ENCODE measurements at regions not wholly inside any gene's neighbourhood (a gene's known extent, or its start where the extent isn't known, plus 50 kb on each side); places are given as distances from the start of the nearest gene placed in this dataset.

DNA sequence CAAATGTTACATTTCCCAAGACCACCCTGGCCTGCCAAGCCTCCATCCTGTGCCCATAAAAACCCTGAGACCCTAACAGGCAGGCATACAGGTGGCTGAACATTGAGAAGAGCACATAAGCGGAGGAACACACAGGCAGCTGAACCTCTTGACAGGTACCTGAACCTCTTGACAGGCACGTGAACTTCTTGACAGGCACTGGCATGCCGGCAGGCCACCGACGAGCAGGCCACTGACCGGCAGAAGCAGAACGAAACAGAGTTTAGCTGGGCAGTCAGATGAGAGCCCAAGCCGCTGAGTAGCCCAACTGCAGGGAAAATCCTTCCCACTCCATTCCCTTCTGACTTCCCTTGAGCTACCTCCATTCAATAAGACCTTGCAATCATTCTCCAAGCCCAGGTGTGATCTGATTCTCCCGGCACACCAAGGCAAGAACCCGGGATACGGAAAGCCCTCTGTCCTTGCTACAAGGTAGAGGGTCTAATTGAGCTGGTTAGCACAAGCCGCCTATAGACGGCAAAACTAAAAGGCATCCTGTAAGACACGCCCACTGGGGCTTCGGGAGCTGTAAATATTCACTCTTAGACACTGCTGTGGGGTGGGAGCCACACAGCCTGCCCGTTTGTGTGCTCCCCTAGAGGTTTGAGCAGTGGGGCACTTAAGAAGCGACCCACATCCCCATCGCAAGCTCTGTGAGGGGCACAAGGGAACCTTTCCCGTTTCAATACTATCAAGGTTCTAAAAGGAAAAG is 2613.9 kb upstream of the PCDH20 start:
- H3K36me3 Mint-ChIP-seq (ENCODE audit: insufficient read depth) = no peaks in the 10 kb centered on the region
- no peak for ATAC-seq (replicated peaks)
- DNase-seq = no peak
- no peak overlapping the region for H3K4me3 Mint-ChIP-seq
- H3K4me1 Mint-ChIP-seq (ENCODE audit: low read depth in 2 of 2) = no peaks in the 10 kb centered on the region
- peaks cover 0 to 12% of the 10 kb centered on the region in 2 donors for H3K9me3 Mint-ChIP-seq
- no peak overlapping the region for H3K27ac Mint-ChIP-seq
- no peaks in the 10 kb centered on the region for H3K27me3 Mint-ChIP-seq

GRCh38 chr13:64028551-64028950 is 2612.9 kb upstream of the PCDH20 start:
- DNase-seq (no peak), ATAC-seq (replicated peaks) (no peak)
- Mint-ChIP-seq H3K27me3 (no peaks in the 10 kb centered on the region), H3K36me3 (ENCODE audit: insufficient read depth) (no peaks in the 10 kb centered on the region), H3K27ac (no peak overlapping the region), H3K9me3 (peaks cover 0 to 8% of the 10 kb centered on the region in 2 donors), H3K4me1 (ENCODE audit: low read depth in 2 of 2) (no peaks in the 10 kb centered on the region), H3K4me3 (no peak overlapping the region)

GRCh38 chr13:64020126-64020525 is 2604.5 kb upstream of the PCDH20 start:
- peaks cover 0 to 12% of the 10 kb centered on the region in 2 donors for H3K9me3 Mint-ChIP-seq
- DNase-seq = no peak
- H3K4me1 Mint-ChIP-seq (ENCODE audit: low read depth in 2 of 2) = no peaks in the 10 kb centered on the region
- no peak for ATAC-seq (replicated peaks)
- no peaks in the 10 kb centered on the region for H3K36me3 Mint-ChIP-seq (ENCODE audit: insufficient read depth)
- no peak overlapping the region for H3K27ac Mint-ChIP-seq
- H3K4me3 Mint-ChIP-seq = no peak overlapping the region
- H3K27me3 Mint-ChIP-seq = no peaks in the 10 kb centered on the region

DNA sequence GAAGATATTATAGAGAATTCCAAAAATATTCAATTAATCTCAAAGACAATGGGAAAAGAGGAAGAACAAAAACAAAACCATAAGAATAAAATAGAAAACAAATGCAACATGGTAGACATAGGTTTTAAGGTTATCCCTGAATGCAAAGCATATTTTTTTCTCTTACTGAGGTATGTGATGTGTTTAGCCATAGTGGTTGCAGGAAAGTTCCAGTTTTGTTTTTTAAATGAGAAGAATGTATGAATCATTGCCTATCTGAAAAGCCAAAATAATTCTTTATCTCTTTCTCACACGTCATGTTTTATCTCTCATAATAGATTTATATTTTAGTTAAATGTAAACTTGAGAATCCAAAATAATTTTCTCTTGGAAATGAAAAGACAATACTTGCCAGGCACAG is 2591.7 kb upstream of the PCDH20 start:
- H3K27me3 Mint-ChIP-seq = no peaks in the 10 kb centered on the region
- no peak for DNase-seq

GRCh38 chr13:64000321-64000720 is 2584.7 kb upstream of the PCDH20 start:
- Mint-ChIP-seq H3K4me1 (ENCODE audit: low read depth in 2 of 2) (no peaks in the 10 kb centered on the region), H3K27me3 (no peaks in the 10 kb centered on the region), H3K9me3 (peaks cover 8 to 10% of the 10 kb centered on the region in 2 donors), H3K36me3 (ENCODE audit: insufficient read depth) (no peaks in the 10 kb centered on the region), H3K4me3 (no peak overlapping the region), H3K27ac (no peak overlapping the region)
- DNase-seq (no peak), ATAC-seq (replicated peaks) (no peak)

More for the DNA sequence above, 2591.7 kb upstream of the PCDH20 start:
- Mint-ChIP-seq H3K36me3 (ENCODE audit: insufficient read depth) (no peaks in the 10 kb centered on the region), H3K27ac (no peak overlapping the region), H3K4me1 (ENCODE audit: low read depth in 2 of 2) (no peaks in the 10 kb centered on the region), H3K4me3 (no peak overlapping the region), H3K9me3 (peaks cover 0 to 10% of the 10 kb centered on the region in 2 donors)
- no peak for ATAC-seq (replicated peaks)

- no peak overlapping the region for H3K4me3 Mint-ChIP-seq
- no peak for DNase-seq
These were observed 2584.1 kb upstream of the PCDH20 start for GRCh38 chr13:63999614-64000305.

DNA sequence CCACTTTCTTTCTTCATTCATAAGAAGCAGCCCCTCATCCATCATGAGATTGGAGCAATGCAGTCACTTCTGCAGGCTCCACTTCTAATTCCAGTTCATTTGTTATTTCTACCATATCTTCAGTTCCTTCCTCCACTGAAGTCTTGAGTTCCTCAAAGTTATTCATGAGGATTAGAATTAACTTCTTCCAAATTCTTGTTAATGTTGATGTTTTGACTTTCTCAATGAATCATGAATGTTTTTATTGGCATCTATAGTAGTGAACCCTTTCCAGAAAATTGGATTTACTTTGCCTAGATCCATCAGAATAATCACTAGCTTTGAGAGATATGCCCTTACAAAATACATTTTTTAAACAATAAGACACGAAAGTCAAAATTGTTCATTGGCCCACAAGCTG is 2567.7 kb upstream of the PCDH20 start:
- H3K9me3 Mint-ChIP-seq = peaks cover 3 to 8% of the 10 kb centered on the region in 2 donors
- DNase-seq = no peak
- no peak overlapping the region for H3K27ac Mint-ChIP-seq
- H3K4me1 Mint-ChIP-seq (ENCODE audit: low read depth in 2 of 2) = no peaks in the 10 kb centered on the region
- H3K4me3 Mint-ChIP-seq = no peak overlapping the region
- ATAC-seq (replicated peaks) = no peak
- H3K36me3 Mint-ChIP-seq (ENCODE audit: insufficient read depth) = no peaks in the 10 kb centered on the region
- H3K27me3 Mint-ChIP-seq = no peaks in the 10 kb centered on the region

More at GRCh38 chr13:63999614-64000305, 2584.1 kb upstream of the PCDH20 start:
- Mint-ChIP-seq H3K36me3 (ENCODE audit: insufficient read depth) (no peaks in the 10 kb centered on the region), H3K4me1 (ENCODE audit: low read depth in 2 of 2) (no peaks in the 10 kb centered on the region), H3K9me3 (peaks cover 7 to 8% of the 10 kb centered on the region in 2 donors), H3K27me3 (no peaks in the 10 kb centered on the region), H3K27ac (no peak overlapping the region)
- no peak for ATAC-seq (replicated peaks)

DNA sequence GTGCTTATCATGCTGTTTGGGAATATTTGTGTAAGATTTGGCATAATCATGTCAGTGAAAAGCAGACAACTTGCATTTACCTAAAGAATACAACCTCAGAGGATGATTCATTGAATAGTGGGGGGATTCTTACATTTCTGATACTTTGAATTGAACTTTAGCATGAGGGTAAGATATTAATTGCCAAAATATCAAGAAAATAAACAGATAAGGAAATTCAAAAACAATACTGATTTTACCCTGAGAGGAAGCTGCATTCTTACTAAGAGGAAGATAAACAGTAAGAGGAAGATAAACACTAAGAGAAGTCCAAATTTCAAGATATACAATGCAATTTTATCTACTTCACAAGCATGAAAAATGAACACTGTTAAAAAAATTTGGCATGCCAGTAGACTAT is 2564.3 kb upstream of the PCDH20 start:
- no peak for ATAC-seq (replicated peaks)
- Mint-ChIP-seq H3K27me3 (no peaks in the 10 kb centered on the region), H3K4me3 (no peak overlapping the region), H3K9me3 (peaks cover 8 to 16% of the 10 kb centered on the region in 2 donors), H3K27ac (no peak overlapping the region), H3K4me1 (ENCODE audit: low read depth in 2 of 2) (no peaks in the 10 kb centered on the region), H3K36me3 (ENCODE audit: insufficient read depth) (no peaks in the 10 kb centered on the region)
- no peak for DNase-seq

GRCh38 chr13:63972328-63972727 is 2556.7 kb upstream of the PCDH20 start:
- Mint-ChIP-seq H3K4me3 (no peak overlapping the region), H3K36me3 (ENCODE audit: insufficient read depth) (no peaks in the 10 kb centered on the region), H3K9me3 (peaks cover 9 to 15% of the 10 kb centered on the region in 2 donors), H3K27me3 (no peaks in the 10 kb centered on the region), H3K4me1 (ENCODE audit: low read depth in 2 of 2) (no peaks in the 10 kb centered on the region), H3K27ac (no peak overlapping the region)
- ATAC-seq (replicated peaks) (no peak), DNase-seq (no peak)

- H3K9me3 Mint-ChIP-seq = peaks cover 7% of the 10 kb centered on the region in 2 donors
- ATAC-seq (replicated peaks) (no peak), DNase-seq (no peak)
- H3K27me3 Mint-ChIP-seq = no peaks in the 10 kb centered on the region
- H3K36me3 Mint-ChIP-seq (ENCODE audit: insufficient read depth) = no peaks in the 10 kb centered on the region
- no peak overlapping the region for H3K27ac Mint-ChIP-seq
- H3K4me3 Mint-ChIP-seq = no peak overlapping the region
- no peaks in the 10 kb centered on the region for H3K4me1 Mint-ChIP-seq (ENCODE audit: low read depth in 2 of 2)
These were observed 2539.0 kb upstream of the PCDH20 start for GRCh38 chr13:63954683-63955082.

- H3K36me3 Mint-ChIP-seq (ENCODE audit: insufficient read depth) = no peaks in the 10 kb centered on the region
- peaks cover 4 to 7% of the 10 kb centered on the region in 2 donors for H3K9me3 Mint-ChIP-seq
- H3K4me3 Mint-ChIP-seq = no peak overlapping the region
- DNase-seq (no peak), ATAC-seq (replicated peaks) (no peak)
- no peak overlapping the region for H3K27ac Mint-ChIP-seq
- no peaks in the 10 kb centered on the region for H3K27me3 Mint-ChIP-seq
- H3K4me1 Mint-ChIP-seq (ENCODE audit: low read depth in 2 of 2) = no peaks in the 10 kb centered on the region
These were observed 2532.4 kb upstream of the PCDH20 start for GRCh38 chr13:63948045-63948444.

- ATAC-seq (replicated peaks) (no peak), DNase-seq (no peak)
- Mint-ChIP-seq H3K36me3 (ENCODE audit: insufficient read depth) (no peaks in the 10 kb centered on the region), H3K27me3 (no peaks in the 10 kb centered on the region), H3K4me1 (ENCODE audit: low read depth in 2 of 2) (no peaks in the 10 kb centered on the region), H3K27ac (no peak overlapping the region), H3K4me3 (no peak overlapping the region), H3K9me3 (peaks cover 0 to 10% of the 10 kb centered on the region in 2 donors)
These were observed 2529.3 kb upstream of the PCDH20 start for GRCh38 chr13:63944911-63945310.

DNA sequence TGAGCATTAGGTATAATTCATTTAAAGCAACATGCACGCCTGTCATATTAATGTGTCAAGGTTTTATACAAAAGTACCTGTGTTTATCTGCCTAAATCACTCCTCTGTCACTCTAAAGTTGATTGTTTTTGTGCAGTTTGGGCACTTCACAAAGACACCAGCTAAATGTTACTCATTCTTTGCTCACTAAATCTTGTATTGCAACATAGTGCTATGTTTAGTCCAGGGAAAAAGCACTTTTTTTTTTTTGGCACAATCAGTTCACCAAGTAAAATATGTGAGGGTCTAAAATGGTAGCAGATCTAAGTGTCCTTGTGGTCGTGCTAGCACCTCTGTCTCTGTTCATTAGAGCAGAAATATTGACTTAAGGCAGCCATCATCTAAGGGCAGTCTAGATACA is 2526.7 kb upstream of the PCDH20 start:
- H3K27me3 Mint-ChIP-seq = no peaks in the 10 kb centered on the region
- no peaks in the 10 kb centered on the region for H3K4me1 Mint-ChIP-seq (ENCODE audit: low read depth in 2 of 2)
- H3K9me3 Mint-ChIP-seq = peaks cover 1 to 7% of the 10 kb centered on the region in 2 donors
- no peaks in the 10 kb centered on the region for H3K36me3 Mint-ChIP-seq (ENCODE audit: insufficient read depth)
- DNase-seq (no peak), ATAC-seq (replicated peaks) (no peak)
- no peak overlapping the region for H3K27ac Mint-ChIP-seq
- H3K4me3 Mint-ChIP-seq = no peak overlapping the region

DNA sequence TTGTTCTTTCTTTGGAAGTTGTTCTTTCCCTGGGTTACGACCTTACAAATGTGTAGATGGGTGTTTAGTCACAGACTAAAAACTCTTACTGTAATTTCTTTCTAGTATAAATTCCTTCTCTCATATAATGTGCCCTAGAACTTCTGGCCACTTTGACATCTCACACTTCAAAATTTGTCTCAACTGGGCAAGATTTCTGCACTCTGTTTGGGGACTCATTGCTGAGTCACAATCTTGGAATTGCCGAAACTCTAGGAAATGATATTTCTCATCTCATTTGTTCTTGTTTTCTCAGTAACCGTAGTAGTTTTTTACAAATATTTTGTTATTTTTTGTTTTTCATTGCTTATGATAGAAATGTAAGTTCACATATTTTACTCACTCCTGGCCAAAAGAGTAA is 2523.2 kb upstream of the PCDH20 start:
- DNase-seq = no peak
- Mint-ChIP-seq H3K9me3 (peaks cover 11 to 19% of the 10 kb centered on the region in 2 donors), H3K27ac (no peak overlapping the region)

More for the DNA sequence above, 2523.2 kb upstream of the PCDH20 start:
- H3K4me1 Mint-ChIP-seq (ENCODE audit: low read depth in 2 of 2) = no peaks in the 10 kb centered on the region
- no peak overlapping the region for H3K4me3 Mint-ChIP-seq
- ATAC-seq (replicated peaks) = no peak
- H3K27me3 Mint-ChIP-seq = no peaks in the 10 kb centered on the region
- H3K36me3 Mint-ChIP-seq (ENCODE audit: insufficient read depth) = no peaks in the 10 kb centered on the region
